Endothelial cell of umbilical vein (primary cell): ENCODE measurements at regions not wholly inside any gene's neighbourhood (a gene's known extent, or its start where the extent isn't known, plus 50 kb on each side); places are given as distances from the start of the nearest gene placed in this dataset.

Source experiments
- CTCF ChIP-seq, 2 donors: IDR thresholded peaks; 1 replicate in 1 of 2; 2 replicates in 1 of 2; pipeline ENCODE4 v1.5.1; 2011; ENCODE audit warnings: low read length in 2 of 2, mild to moderate bottlenecking in 2 of 2, moderate library complexity in 2 of 2, control low read depth in 1 of 2, inconsistent platforms in 1 of 2, low read depth in 1 of 2; ENCODE audit not compliant: insufficient read depth in 1 of 2; ENCODE audit errors: extremely low read depth in 1 of 2
- GATA2 ChIP-seq: IDR thresholded peaks from 2 replicates; pipeline ENCODE4 v1.7.0; 2011; ENCODE audit warnings: low read depth, mild to moderate bottlenecking, moderate library complexity, mixed read lengths, low read length; ENCODE audit not compliant: insufficient read length, insufficient read depth
- MAX ChIP-seq: IDR thresholded peaks from 2 replicates; pipeline ENCODE4 v1.6.1; 2011; ENCODE audit not compliant: insufficient read depth, insufficient read length
- MYC ChIP-seq: IDR thresholded peaks from one replicate; pipeline ENCODE4 v1.6.1; 2011; ENCODE audit warnings: mild to moderate bottlenecking, low read depth, low read length
- POLR2A ChIP-seq: IDR thresholded peaks from 2 replicates; pipeline ENCODE4 v1.6.1; 2012; ENCODE audit warnings: low read depth, mild to moderate bottlenecking, control low read depth, low read length

- no peak for TF ChIP-seq CTCF (IDR thresholded peaks at IDR 0.05; ENCODE audit: extremely low read depth in 1 of 2, insufficient read depth in 1 of 2, low read depth in 1 of 2, low read length in 2 of 2)
- TF ChIP-seq POLR2A, result no peak
- no peak for TF ChIP-seq GATA2
- no peak for TF ChIP-seq MAX
- no peak for TF ChIP-seq MYC
Observed at GRCh38 chr1:199944986-199945385, 82.5 kb upstream of the NR5A2 start.
